Astrocyte (in vitro differentiated cells and primary cell): ENCODE measurements at regions not wholly inside any gene's neighbourhood (a gene's known extent, or its start where the extent isn't known, plus 50 kb on each side); places are given as distances from the start of the nearest gene placed in this dataset.

Experiments
- DNase-seq: peaks from one replicate; pipeline ENCODE4 v3.0.0-alpha.2; 2010; ENCODE audit warnings: low read depth
- FAIRE-seq: peaks from 2 replicates; lab custom pipeline; 2011; peaks lifted over from hg19 to GRCh38; lab: Jason Lieb, UNC
- H2AFZ ChIP-seq: 2 replicates; pipeline ENCODE4 v1.6.0; 2012; ENCODE audit warnings: low read depth, low read length, inconsistent platforms
- H3K27ac ChIP-seq: 2 replicates; pipeline ENCODE4 v1.5.1; 2011; ENCODE audit warnings: low read depth, low read length, inconsistent platforms
- H3K27me3 ChIP-seq: 2 replicates; pipeline ENCODE4 v1.6.0; 2011; ENCODE audit warnings: low read length, inconsistent platforms; ENCODE audit not compliant: insufficient read depth
- H3K36me3 ChIP-seq: 2 replicates; pipeline ENCODE4 v1.5.1; 2011; ENCODE audit warnings: low read length, inconsistent platforms; ENCODE audit not compliant: insufficient read depth
- H3K4me1 ChIP-seq: 2 replicates; pipeline ENCODE4 v1.5.1; 2011; ENCODE audit warnings: low read length, inconsistent platforms; ENCODE audit not compliant: insufficient read depth
- H3K4me2 ChIP-seq: 2 replicates; pipeline ENCODE4 v1.6.0; 2012; ENCODE audit warnings: low read length, inconsistent platforms
- H3K4me3 ChIP-seq: 2 replicates; pipeline ENCODE4 v1.5.1; 2011; ENCODE audit warnings: low read depth, mild to moderate bottlenecking, low read length, inconsistent platforms; ENCODE audit not compliant: insufficient read depth
- H3K79me2 ChIP-seq: 2 replicates; pipeline ENCODE4 v1.6.0; 2012; ENCODE audit warnings: mild to moderate bottlenecking, low read length, inconsistent platforms; ENCODE audit not compliant: insufficient read depth
- H3K9ac ChIP-seq: 2 replicates; pipeline ENCODE4 v1.6.0; 2012; ENCODE audit warnings: mild to moderate bottlenecking, low read length, inconsistent platforms
- H3K9me3 ChIP-seq: 2 replicates; pipeline ENCODE4 v1.5.1; 2012; ENCODE audit warnings: low read depth, mild to moderate bottlenecking, low read length, inconsistent platforms; ENCODE audit not compliant: insufficient read depth
- H4K20me1 ChIP-seq: 2 replicates; pipeline ENCODE4 v1.6.0; 2012; ENCODE audit warnings: low read length, inconsistent platforms; ENCODE audit not compliant: insufficient read depth
- H3K27ac Mint-ChIP-seq: one replicate; pipeline ENCODE4 v1.8.0; 2021; ENCODE audit warnings: mild to moderate bottlenecking, mixed read lengths; ENCODE audit not compliant: unreplicated experiment
- H3K27me3 Mint-ChIP-seq: one replicate; pipeline ENCODE4 v1.8.0; 2021; ENCODE audit warnings: low read depth, mixed read lengths; ENCODE audit not compliant: unreplicated experiment
- H3K36me3 Mint-ChIP-seq: one replicate; pipeline ENCODE4 v1.8.0; 2021; ENCODE audit warnings: low read depth, mixed read lengths; ENCODE audit not compliant: unreplicated experiment
- H3K4me1 Mint-ChIP-seq: one replicate; pipeline ENCODE4 v1.8.0; 2021; ENCODE audit warnings: low read depth, mixed read lengths; ENCODE audit not compliant: unreplicated experiment
- H3K4me3 Mint-ChIP-seq: one replicate; pipeline ENCODE4 v1.8.0; 2021; ENCODE audit warnings: mild to moderate bottlenecking, moderate library complexity, mixed read lengths; ENCODE audit not compliant: unreplicated experiment
- H3K9me3 Mint-ChIP-seq: one replicate; pipeline ENCODE4 v1.8.0; 2021; ENCODE audit warnings: mild to moderate bottlenecking, mixed read lengths; ENCODE audit not compliant: unreplicated experiment
- EZH2 ChIP-seq: IDR thresholded peaks from 2 replicates; pipeline ENCODE4 v1.6.1; 2012; ENCODE audit warnings: mild to moderate bottlenecking, low read length, inconsistent platforms; ENCODE audit not compliant: insufficient read depth
- TF ChIP-seq, protein P1 (sequence below): IDR thresholded peaks from 2 replicates; pipeline ENCODE4 v1.5.1; 2011; ENCODE audit warnings: low read depth, mild to moderate bottlenecking, inconsistent platforms, low read length, moderate library complexity; ENCODE audit not compliant: insufficient read depth

DNA sequence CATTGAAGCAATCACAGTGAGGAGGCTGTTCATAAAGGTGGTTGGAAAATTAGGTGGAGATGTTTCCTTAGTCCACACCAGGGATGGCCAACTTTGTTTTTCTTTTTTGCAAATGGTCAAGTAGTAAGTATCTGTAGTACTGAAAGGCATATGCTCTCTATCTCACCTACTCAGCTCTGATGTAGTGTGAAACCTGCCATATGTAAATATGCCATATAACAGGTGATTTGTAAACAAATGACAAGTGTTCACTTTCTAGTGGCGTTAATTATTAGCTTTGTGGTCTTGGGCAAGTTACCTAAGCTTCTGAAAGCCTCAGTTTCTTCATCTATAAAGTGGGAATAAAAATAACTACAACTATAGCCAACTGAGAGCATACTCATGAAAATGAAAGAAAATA is 421.4 kb upstream of the LCORL start:
- H3K4me3 ChIP-seq: no peak overlapping the region
- H3K36me3 Mint-ChIP-seq: no peaks in the 10 kb centered on the region
- no peak overlapping the region for H3K27ac ChIP-seq
- no peaks in the 10 kb centered on the region for H3K4me1 Mint-ChIP-seq
- no peak for TF ChIP-seq EZH2
- TF ChIP-seq, protein P1, sequence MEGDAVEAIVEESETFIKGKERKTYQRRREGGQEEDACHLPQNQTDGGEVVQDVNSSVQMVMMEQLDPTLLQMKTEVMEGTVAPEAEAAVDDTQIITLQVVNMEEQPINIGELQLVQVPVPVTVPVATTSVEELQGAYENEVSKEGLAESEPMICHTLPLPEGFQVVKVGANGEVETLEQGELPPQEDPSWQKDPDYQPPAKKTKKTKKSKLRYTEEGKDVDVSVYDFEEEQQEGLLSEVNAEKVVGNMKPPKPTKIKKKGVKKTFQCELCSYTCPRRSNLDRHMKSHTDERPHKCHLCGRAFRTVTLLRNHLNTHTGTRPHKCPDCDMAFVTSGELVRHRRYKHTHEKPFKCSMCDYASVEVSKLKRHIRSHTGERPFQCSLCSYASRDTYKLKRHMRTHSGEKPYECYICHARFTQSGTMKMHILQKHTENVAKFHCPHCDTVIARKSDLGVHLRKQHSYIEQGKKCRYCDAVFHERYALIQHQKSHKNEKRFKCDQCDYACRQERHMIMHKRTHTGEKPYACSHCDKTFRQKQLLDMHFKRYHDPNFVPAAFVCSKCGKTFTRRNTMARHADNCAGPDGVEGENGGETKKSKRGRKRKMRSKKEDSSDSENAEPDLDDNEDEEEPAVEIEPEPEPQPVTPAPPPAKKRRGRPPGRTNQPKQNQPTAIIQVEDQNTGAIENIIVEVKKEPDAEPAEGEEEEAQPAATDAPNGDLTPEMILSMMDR: no peak
- H4K20me1 ChIP-seq: no peaks in the 10 kb centered on the region
- no peak overlapping the region for H3K27ac Mint-ChIP-seq
- H3K36me3 ChIP-seq: no peaks in the 10 kb centered on the region
- H3K4me1 ChIP-seq: no peaks in the 10 kb centered on the region
- H3K79me2 ChIP-seq: no peaks in the 10 kb centered on the region
- H3K4me2 ChIP-seq: no peak overlapping the region
- no peaks in the 10 kb centered on the region for H3K27me3 ChIP-seq
- no peak overlapping the region for H3K4me3 Mint-ChIP-seq
- no peak overlapping the region for H3K9ac ChIP-seq
- H3K27me3 Mint-ChIP-seq: no peaks in the 10 kb centered on the region
- H3K9me3 ChIP-seq: no peaks in the 10 kb centered on the region
- peaks cover 6% of the 10 kb centered on the region for H3K9me3 Mint-ChIP-seq
- FAIRE-seq (no peak), DNase-seq (no peak)
- H2AFZ ChIP-seq: no peak overlapping the region

DNA sequence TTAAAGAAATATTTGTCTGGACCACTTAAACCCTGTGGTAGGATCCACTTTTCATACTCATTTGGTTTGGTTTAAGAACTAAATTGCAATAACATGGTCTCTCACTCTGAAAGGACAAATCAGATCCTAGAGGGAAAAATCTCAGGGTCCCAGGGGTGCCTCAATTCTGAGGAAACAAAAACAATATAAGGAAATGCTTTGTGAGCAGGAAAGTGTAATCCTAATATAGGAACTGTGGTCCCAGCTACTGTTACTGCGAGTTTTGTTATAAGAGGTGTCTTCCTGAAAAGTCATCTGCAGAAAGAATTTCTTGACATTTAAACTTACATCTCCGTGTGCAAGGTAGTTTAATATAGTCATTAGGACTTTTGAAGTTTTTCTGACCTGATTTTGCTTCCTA is 420.1 kb upstream of the LCORL start:
- Histone ChIP-seq H3K79me2 (no peaks in the 10 kb centered on the region), H3K4me3 (no peak overlapping the region), H3K9me3 (no peaks in the 10 kb centered on the region), H3K4me2 (no peak overlapping the region), H3K4me1 (no peaks in the 10 kb centered on the region), H3K27me3 (no peaks in the 10 kb centered on the region), H3K36me3 (no peaks in the 10 kb centered on the region), H3K27ac (no peak overlapping the region), H4K20me1 (no peaks in the 10 kb centered on the region), H3K9ac (no peak overlapping the region), H2AFZ (no peak overlapping the region)
- no peaks in the 10 kb centered on the region for H3K27me3 Mint-ChIP-seq
- no peak overlapping the region for H3K4me3 Mint-ChIP-seq
- no peaks in the 10 kb centered on the region for H3K4me1 Mint-ChIP-seq
- DNase-seq (no peak), FAIRE-seq (no peak)
- H3K9me3 Mint-ChIP-seq: peaks cover 6% of the 10 kb centered on the region
- TF ChIP-seq, protein P1: no peak
- TF ChIP-seq EZH2: no peak
- H3K36me3 Mint-ChIP-seq: no peaks in the 10 kb centered on the region
- no peak overlapping the region for H3K27ac Mint-ChIP-seq

DNA sequence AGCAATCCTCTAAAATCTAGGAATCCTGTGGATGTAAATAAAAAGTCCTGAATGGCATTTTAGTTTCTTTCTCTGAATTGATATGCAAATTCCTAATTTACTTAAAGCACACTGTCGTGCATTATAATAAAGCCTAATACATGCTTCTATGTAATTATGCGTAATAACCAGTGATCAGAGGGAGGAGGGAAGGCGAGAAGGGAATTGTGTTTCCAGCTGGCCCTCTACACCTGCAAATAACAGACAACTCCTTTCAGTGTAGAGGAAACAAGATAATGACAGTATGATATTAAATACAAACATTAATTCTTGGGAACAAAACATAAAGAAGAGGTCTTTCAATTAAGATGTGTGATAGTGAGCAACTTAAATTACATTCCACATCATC is 419.6 kb upstream of the LCORL start:
- FAIRE-seq: no peak
- no peak for DNase-seq
- Mint-ChIP-seq H3K4me1 (no peaks in the 10 kb centered on the region), H3K27ac (no peak overlapping the region), H3K36me3 (no peaks in the 10 kb centered on the region), H3K4me3 (no peak overlapping the region), H3K9me3 (peaks cover 6% of the 10 kb centered on the region), H3K27me3 (no peaks in the 10 kb centered on the region)
- Histone ChIP-seq H3K27me3 (no peaks in the 10 kb centered on the region), H3K79me2 (no peaks in the 10 kb centered on the region), H3K9me3 (no peaks in the 10 kb centered on the region), H3K36me3 (no peaks in the 10 kb centered on the region), H2AFZ (no peak overlapping the region), H3K4me1 (no peaks in the 10 kb centered on the region), H4K20me1 (no peaks in the 10 kb centered on the region), H3K27ac (no peak overlapping the region), H3K9ac (no peak overlapping the region), H3K4me3 (no peak overlapping the region), H3K4me2 (no peak overlapping the region)
- TF ChIP-seq, protein P1: no peak
- TF ChIP-seq EZH2: no peak
